ENCODE measurements at regions not wholly inside any gene's neighbourhood (a gene's known extent, or its start where the extent isn't known, plus 50 kb on each side); places are given as distances from the start of the nearest gene placed in this dataset.

- no peak for DNase-seq (ENCODE audit: low read depth)
- H3K27me3 ChIP-seq (ENCODE audit: control insufficient read depth, insufficient read depth, low read length): no peaks in the 10 kb centered on the region
- no peak for TF ChIP-seq CTCF (IDR thresholded peaks at IDR 0.05; ENCODE audit: insufficient read depth, low read length, poor library complexity, severe bottlenecking)
- no peaks in the 10 kb centered on the region for H3K36me3 ChIP-seq (ENCODE audit: control insufficient read depth, insufficient read depth, low read length)
- H3K4me3 ChIP-seq (ENCODE audit: low read depth, low read length): no peak overlapping the region
Measured at GRCh38 chr3:19632099-19633074, 301.6 kb downstream of the EFHB start.

- H3K4me3 ChIP-seq (ENCODE audit: low read depth, low read length): no peak overlapping the region
- TF ChIP-seq CTCF (IDR thresholded peaks at IDR 0.05; ENCODE audit: insufficient read depth, low read length, poor library complexity, severe bottlenecking): no peak
- no peaks in the 10 kb centered on the region for H3K36me3 ChIP-seq (ENCODE audit: control insufficient read depth, insufficient read depth, low read length)
- DNase-seq (ENCODE audit: low read depth): no peak
- H3K27me3 ChIP-seq (ENCODE audit: control insufficient read depth, insufficient read depth, low read length): no peaks in the 10 kb centered on the region
Measured at GRCh38 chr3:19598870-19599269, 335.1 kb downstream of the EFHB start.

DNA sequence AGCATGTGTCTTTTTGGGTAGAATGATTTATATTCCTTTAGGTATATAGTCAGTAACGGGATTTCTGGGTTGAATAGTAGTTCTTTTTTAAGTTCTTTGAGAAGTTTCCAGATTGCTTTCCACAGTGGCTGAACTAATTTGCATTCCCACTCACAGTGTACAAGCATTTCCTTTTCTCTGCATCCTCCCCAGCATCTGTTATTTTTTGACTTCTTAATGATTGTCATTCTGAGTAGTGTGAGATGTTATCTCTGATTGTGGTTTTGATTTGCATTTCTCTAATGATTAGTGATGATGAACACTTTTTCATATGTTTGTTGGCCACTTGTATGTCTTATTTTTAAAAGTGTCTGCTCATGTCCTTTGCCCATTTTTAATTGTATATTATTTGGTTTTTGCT lies 337.6 kb downstream of the EFHB start:
- no peak for TF ChIP-seq CTCF (IDR thresholded peaks at IDR 0.05; ENCODE audit: insufficient read depth, low read length, poor library complexity, severe bottlenecking)
- no peaks in the 10 kb centered on the region for H3K36me3 ChIP-seq (ENCODE audit: control insufficient read depth, insufficient read depth, low read length)
- no peaks in the 10 kb centered on the region for H3K27me3 ChIP-seq (ENCODE audit: control insufficient read depth, insufficient read depth, low read length)
- no peak for DNase-seq (ENCODE audit: low read depth)
- no peak overlapping the region for H3K4me3 ChIP-seq (ENCODE audit: low read depth, low read length)

DNA sequence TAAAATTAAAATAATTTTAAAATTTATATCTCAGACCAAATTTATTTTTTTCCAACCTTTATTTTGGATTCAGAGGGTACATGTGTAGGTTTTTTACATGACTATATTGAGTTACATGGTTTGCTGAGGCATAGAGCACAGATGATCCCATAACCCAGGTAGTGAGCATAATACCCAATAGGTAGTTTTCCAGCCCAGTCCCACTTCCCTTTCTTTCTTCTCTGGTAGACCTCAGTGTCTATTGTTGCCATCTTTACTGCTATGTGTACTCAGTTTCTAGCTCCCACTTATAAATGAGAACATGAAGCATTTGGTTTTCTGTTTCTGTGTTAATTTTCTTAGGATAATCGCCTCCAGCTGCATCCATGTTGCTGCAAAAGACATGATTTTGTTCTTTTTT lies 338.1 kb downstream of the EFHB start:
- Histone ChIP-seq H3K4me3 (ENCODE audit: low read depth, low read length) (no peak overlapping the region), H3K36me3 (ENCODE audit: control insufficient read depth, insufficient read depth, low read length) (no peaks in the 10 kb centered on the region), H3K27me3 (ENCODE audit: control insufficient read depth, insufficient read depth, low read length) (no peaks in the 10 kb centered on the region)
- no peak for DNase-seq (ENCODE audit: low read depth)
- TF ChIP-seq CTCF (IDR thresholded peaks at IDR 0.05; ENCODE audit: insufficient read depth, low read length, poor library complexity, severe bottlenecking): no peak

All from kidney epithelial cell (primary cell).